Keratinocyte (primary cell): ENCODE measurements at regions not wholly inside any gene's neighbourhood (a gene's known extent, or its start where the extent isn't known, plus 50 kb on each side); places are given as distances from the start of the nearest gene placed in this dataset.

ENCODE experiments used
- DNase-seq: peaks from one replicate; pipeline ENCODE4 v3.0.0-alpha.2; 2011; ENCODE audit warnings: low read depth, missing footprints, low spot score
- FAIRE-seq: peaks from 2 replicates; lab custom pipeline; 2011; peaks lifted over from hg19 to GRCh38; lab: Jason Lieb, UNC
- H2AFZ ChIP-seq: 2 replicates; pipeline ENCODE4 v1.6.0; 2012; ENCODE audit warnings: low read length, control low read depth, inconsistent platforms; ENCODE audit not compliant: control insufficient read depth
- H3K27ac ChIP-seq: 2 replicates; pipeline ENCODE4 v1.5.1; 2011; ENCODE audit warnings: low read length; ENCODE audit not compliant: control insufficient read depth, insufficient read depth
- H3K27me3 ChIP-seq: 3 replicates; pipeline ENCODE4 v1.6.0; 2011; ENCODE audit warnings: low read length; ENCODE audit not compliant: control insufficient read depth, insufficient read depth; ENCODE audit errors: extremely low read depth
- H3K36me3 ChIP-seq, 2 experiments: 2 replicates in 1 of 2; 3 replicates in 1 of 2; pipeline ENCODE4 v1.5.1; 2011; ENCODE audit warnings: low read length in 2 of 2, mild to moderate bottlenecking in 1 of 2; ENCODE audit not compliant: control insufficient read depth in 2 of 2, insufficient read depth in 2 of 2; ENCODE audit errors: extremely low read depth in 1 of 2
- H3K4me1 ChIP-seq: 3 replicates; pipeline ENCODE4 v1.5.1; 2011; ENCODE audit warnings: low read length; ENCODE audit not compliant: control insufficient read depth, insufficient read depth; ENCODE audit errors: extremely low read depth
- H3K4me2 ChIP-seq: 3 replicates; pipeline ENCODE4 v1.6.0; 2011; ENCODE audit warnings: low read depth, low read length; ENCODE audit not compliant: control insufficient read depth, insufficient read depth; ENCODE audit errors: extremely low read depth
- H3K4me3 ChIP-seq, 3 experiments: fragments of 200-600 bp in 1 of 3; sonication (generic) in 1 of 3; 2 replicates in 2 of 3; 3 replicates in 1 of 3; pipeline ENCODE4 v1.5.1; 2011 to 2016; ENCODE audit warnings: low read length in 3 of 3, mild to moderate bottlenecking in 3 of 3, control low read depth in 2 of 3, inconsistent platforms in 1 of 3, low read depth in 1 of 3, mixed read lengths in 1 of 3, mixed run types in 1 of 3, moderate library complexity in 1 of 3; ENCODE audit not compliant: control insufficient read depth in 2 of 3, insufficient read depth in 2 of 3; ENCODE audit errors: extremely low read depth in 1 of 3
- H3K79me2 ChIP-seq: 2 replicates; pipeline ENCODE4 v1.6.0; 2012; ENCODE audit warnings: low read length; ENCODE audit not compliant: control insufficient read depth, insufficient read depth
- H3K9ac ChIP-seq: 3 replicates; pipeline ENCODE4 v1.6.0; 2011; ENCODE audit warnings: low read length; ENCODE audit not compliant: control insufficient read depth, insufficient read depth; ENCODE audit errors: extremely low read depth
- H3K9me1 ChIP-seq: 3 replicates; pipeline ENCODE4 v1.6.0; 2011; ENCODE audit warnings: low read length; ENCODE audit not compliant: control insufficient read depth, insufficient read depth; ENCODE audit errors: extremely low read depth
- H3K9me3 ChIP-seq: 2 replicates; pipeline ENCODE4 v1.5.1; 2012; ENCODE audit warnings: low read depth, low read length; ENCODE audit not compliant: control insufficient read depth
- H4K20me1 ChIP-seq: 3 replicates; pipeline ENCODE4 v1.6.0; 2011; ENCODE audit warnings: low read length; ENCODE audit not compliant: control insufficient read depth, insufficient read depth; ENCODE audit errors: extremely low read depth
- CTCF ChIP-seq, 3 experiments: IDR thresholded peaks in 1 of 3; conservative IDR thresholded peaks in 1 of 3; optimal IDR thresholded peaks in 1 of 3; 2 replicates in 2 of 3; 3 replicates in 1 of 3; pipeline versions ENCODE3 to v1.5.1; 2011; ENCODE audit warnings: low read length in 3 of 3, mild to moderate bottlenecking in 3 of 3, moderate library complexity in 2 of 3, control low read depth in 1 of 3, inconsistent platforms in 1 of 3; ENCODE audit not compliant: insufficient read depth in 2 of 3; ENCODE audit errors: extremely low read depth in 1 of 3
- EZH2 ChIP-seq: IDR thresholded peaks from one replicate; pipeline ENCODE4 v1.6.1; 2012; ENCODE audit warnings: inconsistent platforms, mild to moderate bottlenecking, low read length, moderate library complexity
- dilution Hi-C: fragments of 300-500 bp; cut with MboI; formaldehyde crosslinking; loops from one replicate; pipeline ENCODE4 v1.7.0; 2020; ENCODE audit warnings: low sequenced_read_pairs; ENCODE audit not compliant: extremely low pct_ligation_motif_present

DNA sequence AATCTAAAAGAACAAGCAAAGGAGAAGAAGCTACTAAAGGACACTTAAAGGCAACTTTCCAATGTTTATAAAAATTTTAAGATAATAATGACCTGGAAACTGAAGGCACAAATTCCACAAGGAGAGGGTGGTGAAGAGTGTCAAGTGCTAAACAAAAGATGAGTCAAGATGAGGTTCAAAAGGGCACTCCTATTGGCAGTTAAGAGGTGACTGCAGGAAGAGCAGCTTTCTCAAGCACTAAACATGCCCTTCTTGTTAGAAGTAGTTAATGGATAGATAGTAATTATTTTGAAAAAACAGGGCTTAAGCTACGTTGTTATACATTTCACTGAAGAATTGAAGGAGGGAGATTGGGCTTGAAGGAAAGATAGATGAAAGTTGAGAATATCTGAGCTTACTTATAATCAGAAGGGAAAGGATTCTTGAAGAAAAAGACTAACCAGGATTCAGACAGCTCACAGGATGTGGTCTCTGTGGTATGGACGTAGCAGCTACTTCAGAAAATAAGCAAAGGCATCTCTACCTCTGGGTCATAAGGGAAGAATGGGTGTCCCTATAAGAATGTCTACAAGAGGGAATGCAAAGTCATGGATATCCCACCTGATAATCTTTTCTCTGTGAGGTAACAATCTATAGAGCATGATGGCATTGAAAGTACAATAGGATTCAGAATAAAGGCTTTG lies 454.7 kb upstream of the SLC39A10 start:
- Histone ChIP-seq H3K9me1 (no peaks in the 10 kb centered on the region), H3K36me3 (no peaks in the 10 kb centered on the region), H3K79me2 (no peaks in the 10 kb centered on the region), H3K9me3 (no peaks in the 10 kb centered on the region), H3K9ac (no peak overlapping the region), H2AFZ (no peak overlapping the region), H3K4me1 (no peaks in the 10 kb centered on the region), H3K27ac (no peak overlapping the region), H3K4me2 (no peak overlapping the region), H3K27me3 (no peaks in the 10 kb centered on the region), H4K20me1 (no peaks in the 10 kb centered on the region), H3K4me3 (no peak overlapping the region)
- no peak for DNase-seq
- TF ChIP-seq EZH2 (no peak), CTCF (optimal IDR thresholded peaks at IDR 0.05 in 1 of 3, IDR thresholded peaks at IDR 0.05 in 1 of 3, conservative IDR thresholded peaks at IDR 0.05 in 1 of 3; ENCODE audit: extremely low read depth in 1 of 3, insufficient read depth in 2 of 3, low read length in 3 of 3) (no peak)
- dilution Hi-C loops = no loop called here
- FAIRE-seq = no peak

- no peak overlapping the region for H2AFZ ChIP-seq
- no peaks in the 10 kb centered on the region for H4K20me1 ChIP-seq
- no peak overlapping the region for H3K4me2 ChIP-seq
- H3K27me3 ChIP-seq = no peaks in the 10 kb centered on the region
- no peak for FAIRE-seq
- dilution Hi-C loops = no loop called here
- no peak for DNase-seq
- H3K79me2 ChIP-seq = no peaks in the 10 kb centered on the region
- H3K9me1 ChIP-seq = no peaks in the 10 kb centered on the region
- TF ChIP-seq CTCF (optimal IDR thresholded peaks at IDR 0.05 in 1 of 3, IDR thresholded peaks at IDR 0.05 in 1 of 3, conservative IDR thresholded peaks at IDR 0.05 in 1 of 3; ENCODE audit: extremely low read depth in 1 of 3, insufficient read depth in 2 of 3, low read length in 3 of 3) = no peak
- no peak for TF ChIP-seq EZH2
- H3K4me1 ChIP-seq = no peaks in the 10 kb centered on the region
- H3K9me3 ChIP-seq = no peaks in the 10 kb centered on the region
- no peak overlapping the region for H3K9ac ChIP-seq
- no peak overlapping the region for H3K4me3 ChIP-seq
- H3K27ac ChIP-seq = no peak overlapping the region
- no peaks in the 10 kb centered on the region for H3K36me3 ChIP-seq
These were observed 457.2 kb upstream of the SLC39A10 start for GRCh38 chr2:195199864-195200263.
